ENCODE measurements at regions not wholly inside any gene's neighbourhood (a gene's known extent, or its start where the extent isn't known, plus 50 kb on each side); places are given as distances from the start of the nearest gene placed in this dataset.
A peak's percentile ranks its signal among the peaks of the same experiment; 100 is the strongest.

- ATAC-seq = no peak
- no peaks in the 10 kb centered on the region for H3K9me3 Mint-ChIP-seq
These were observed 220.9 kb upstream of the CDC14C start for GRCh38 chr7:48703466-48703865.

More at GRCh38 chr7:48703466-48703865, 220.9 kb upstream of the CDC14C start:
- H4K20me1 ChIP-seq (replicated peaks; ENCODE audit: insufficient read depth) = no peaks in the 10 kb centered on the region
- H3K4me1 Mint-ChIP-seq = no peaks in the 10 kb centered on the region
- no peaks in the 10 kb centered on the region for H3K27me3 Mint-ChIP-seq (ENCODE audit: insufficient read depth, low read depth, poor library complexity)
- H3K36me3 Mint-ChIP-seq (ENCODE audit: low read depth) = no peaks in the 10 kb centered on the region
- no peak overlapping the region for H3K4me3 Mint-ChIP-seq
- H3K4me3 ChIP-seq = no peak overlapping the region
- H3K27ac ChIP-seq (ENCODE audit: low read depth) = no peak overlapping the region
- H3K4me1 ChIP-seq (ENCODE audit: insufficient read depth) = no peaks in the 10 kb centered on the region
- H3K36me3 ChIP-seq (ENCODE audit: insufficient read depth) = no peaks in the 10 kb centered on the region
- H2AFZ ChIP-seq = peak overlapping the region; percentile 59; the same call in 1 of the 2 replicates
- no peaks in the 10 kb centered on the region for H3K79me2 ChIP-seq (replicated peaks; ENCODE audit: insufficient read depth)
- H3K9me2 ChIP-seq (ENCODE audit: insufficient read depth) = 0 out of 2 replicates have a peak, but pooled peaks cover 7% of the 10 kb centered on the region
- DNase-seq (ENCODE audit: low spot score) = no peak
- no peaks in the 10 kb centered on the region for H3F3A ChIP-seq (replicated peaks; ENCODE audit: low read depth)
- H3K4me2 ChIP-seq = no peak overlapping the region
- no peaks in the 10 kb centered on the region for H3K27me3 ChIP-seq (ENCODE audit: insufficient read depth)
- no peak overlapping the region for H3K27ac Mint-ChIP-seq
- TF ChIP-seq ZNF331 (CRISPR knock-in tag; IDR thresholded peaks at IDR 0.05; ENCODE audit: low read depth) (no peak), NANOG (IDR thresholded peaks at IDR 0.05; ENCODE audit: borderline replicate concordance) (no peak), EZH2 (IDR thresholded peaks at IDR 0.05; ENCODE audit: low read depth, unreplicated experiment) (no peak), REST (IDR thresholded peaks at IDR 0.05; ENCODE audit: unreplicated experiment) (no peak), ZNF462 (CRISPR knock-in tag; IDR thresholded peaks at IDR 0.05) (no peak), EZH2phosphoT487 (IDR thresholded peaks at IDR 0.05; ENCODE audit: unreplicated experiment) (no peak), JUNB (IDR thresholded peaks at IDR 0.05; ENCODE audit: unreplicated experiment) (no peak), ZNF114 (CRISPR knock-in tag; IDR thresholded peaks at IDR 0.05) (no peak), POLR2AphosphoS5 (IDR thresholded peaks at IDR 0.05; ENCODE audit: low read depth) (no peak), STAT1 (IDR thresholded peaks at IDR 0.05; ENCODE audit: unreplicated experiment) (no peak), ETS1 (IDR thresholded peaks at IDR 0.05) (no peak), CTCF (conservative IDR thresholded peaks at IDR 0.05; ENCODE audit: low read depth in 2 of 2) (no peak)
